ENCODE measurements at regions not wholly inside any gene's neighbourhood (a gene's known extent, or its start where the extent isn't known, plus 50 kb on each side); places are given as distances from the start of the nearest gene placed in this dataset.
A peak's percentile ranks its signal among the peaks of the same experiment; 100 is the strongest.
"Not testable (repeated sequence)": the region's sequence is repeated elsewhere in the genome, so short reads cannot be mapped to it uniquely, and the experiment has no call there.

DNA sequence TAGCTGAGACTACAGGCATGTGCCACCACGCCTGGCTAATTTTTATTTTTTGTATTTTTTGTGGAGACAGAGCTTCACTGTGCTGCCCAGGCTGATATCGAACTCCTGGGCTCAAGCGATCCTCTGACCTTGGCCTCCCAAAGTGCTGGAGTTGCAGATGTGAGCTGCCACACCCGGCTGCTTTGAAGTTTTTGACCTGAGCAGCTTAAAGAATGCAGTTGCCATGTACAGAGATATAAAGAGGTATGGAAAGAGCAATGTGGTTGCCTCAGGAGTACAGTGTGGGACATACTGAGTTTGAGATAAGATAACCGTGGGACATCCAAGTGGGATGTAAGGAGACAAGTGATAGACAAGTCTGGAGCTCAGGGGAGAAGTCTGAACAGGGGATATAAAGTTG lies 82.7 kb upstream of the LSM14A start:
- TF ChIP-seq, protein P1, sequence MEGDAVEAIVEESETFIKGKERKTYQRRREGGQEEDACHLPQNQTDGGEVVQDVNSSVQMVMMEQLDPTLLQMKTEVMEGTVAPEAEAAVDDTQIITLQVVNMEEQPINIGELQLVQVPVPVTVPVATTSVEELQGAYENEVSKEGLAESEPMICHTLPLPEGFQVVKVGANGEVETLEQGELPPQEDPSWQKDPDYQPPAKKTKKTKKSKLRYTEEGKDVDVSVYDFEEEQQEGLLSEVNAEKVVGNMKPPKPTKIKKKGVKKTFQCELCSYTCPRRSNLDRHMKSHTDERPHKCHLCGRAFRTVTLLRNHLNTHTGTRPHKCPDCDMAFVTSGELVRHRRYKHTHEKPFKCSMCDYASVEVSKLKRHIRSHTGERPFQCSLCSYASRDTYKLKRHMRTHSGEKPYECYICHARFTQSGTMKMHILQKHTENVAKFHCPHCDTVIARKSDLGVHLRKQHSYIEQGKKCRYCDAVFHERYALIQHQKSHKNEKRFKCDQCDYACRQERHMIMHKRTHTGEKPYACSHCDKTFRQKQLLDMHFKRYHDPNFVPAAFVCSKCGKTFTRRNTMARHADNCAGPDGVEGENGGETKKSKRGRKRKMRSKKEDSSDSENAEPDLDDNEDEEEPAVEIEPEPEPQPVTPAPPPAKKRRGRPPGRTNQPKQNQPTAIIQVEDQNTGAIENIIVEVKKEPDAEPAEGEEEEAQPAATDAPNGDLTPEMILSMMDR (IDR thresholded peaks at IDR 0.05; ENCODE audit: extremely low read depth, missing control alignments), result no peak
- DNase-seq (ENCODE audit: low spot score), result no peak

DNA sequence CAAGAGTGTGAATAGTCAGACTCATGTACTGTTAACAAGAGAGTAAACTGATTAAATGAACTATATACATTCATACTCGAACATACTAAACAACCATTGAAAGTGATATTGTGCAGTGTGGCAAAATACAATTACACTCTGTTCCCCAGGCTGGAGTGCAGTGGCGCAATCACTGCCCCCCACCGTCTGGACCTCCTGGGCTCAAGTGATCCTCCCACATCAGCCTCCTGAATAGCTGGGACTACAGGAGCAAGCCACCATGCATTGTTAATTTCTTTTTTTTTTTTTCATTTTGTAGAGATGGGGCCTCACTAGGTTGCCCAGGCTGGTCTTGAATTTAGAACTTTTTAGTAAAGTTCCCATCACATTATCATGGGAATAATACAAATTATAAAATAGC lies 77.3 kb upstream of the LSM14A start:
- TF ChIP-seq, protein P1 (IDR thresholded peaks at IDR 0.05; ENCODE audit: extremely low read depth, missing control alignments), result no peak
- DNase-seq (ENCODE audit: low spot score), result no peak

- not testable (repeated sequence) for DNase-seq (ENCODE audit: low spot score)
These were observed 76.9 kb upstream of the LSM14A start for GRCh38 chr19:34095411-34095810.

DNA sequence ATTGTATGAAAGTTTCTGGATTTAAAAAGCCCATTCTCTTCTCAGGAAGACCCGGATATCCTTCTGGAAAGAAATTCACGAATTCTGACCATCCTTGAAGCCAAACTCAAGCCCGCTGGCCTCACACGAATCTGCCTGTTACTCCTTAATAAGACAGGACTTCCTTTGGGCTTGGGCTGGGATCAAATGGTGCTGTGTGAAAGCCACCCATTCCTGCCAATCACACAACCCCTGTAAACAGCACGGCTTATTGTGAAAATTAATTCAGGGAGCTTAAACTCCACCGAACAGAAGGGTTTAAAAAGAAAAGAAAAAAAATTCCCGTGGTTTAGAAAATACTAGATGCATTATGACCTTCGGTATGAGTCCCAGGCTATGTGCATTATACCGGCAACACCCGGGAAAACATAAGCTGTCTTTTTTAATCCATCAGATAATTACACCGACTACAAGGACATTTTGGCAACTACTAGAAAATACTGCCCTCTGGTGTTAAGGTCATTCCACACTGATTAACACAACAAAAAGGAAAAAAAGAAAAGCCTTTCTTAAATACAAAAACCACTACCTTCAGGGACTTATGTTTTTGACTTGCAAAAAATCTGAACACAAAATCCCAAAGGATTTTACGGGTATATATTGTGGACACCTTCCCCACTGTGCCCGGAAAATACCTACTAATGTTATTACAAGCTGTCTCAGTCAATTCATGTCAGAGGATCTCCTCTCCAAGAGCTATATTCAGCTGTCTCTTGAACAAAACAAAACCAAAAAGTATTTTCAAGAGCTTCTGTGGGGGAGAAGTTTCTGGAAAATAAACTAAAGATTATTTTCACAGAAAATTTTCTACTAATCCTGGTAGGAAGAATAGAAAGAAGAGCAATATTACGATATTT lies 76.0 kb upstream of the LSM14A start:
- TF ChIP-seq, protein P1 (IDR thresholded peaks at IDR 0.05; ENCODE audit: extremely low read depth, missing control alignments), result peak; percentile 40
- peak; percentile 30 for DNase-seq (ENCODE audit: low spot score)

DNA sequence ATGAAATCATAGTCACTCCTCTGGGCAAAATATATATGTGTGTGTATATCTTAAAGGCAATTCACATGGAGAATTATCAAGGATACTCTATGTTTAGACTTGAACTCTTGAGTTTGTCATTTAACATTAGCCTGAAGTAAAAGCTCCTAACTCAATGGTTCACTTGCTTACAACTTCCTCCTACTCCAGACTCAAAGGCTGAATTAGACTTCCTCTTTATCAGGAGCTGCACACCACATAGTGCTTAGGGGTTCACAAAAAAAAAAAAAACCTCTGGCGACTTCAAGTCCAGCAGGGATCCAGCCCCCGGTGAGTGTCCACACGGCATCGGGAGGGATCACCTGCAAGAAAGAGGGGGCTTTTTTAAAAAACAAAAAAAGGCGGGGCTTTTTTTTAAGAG lies 68.2 kb upstream of the LSM14A start:
- no peak for DNase-seq (ENCODE audit: low spot score)
- TF ChIP-seq, protein P1 (IDR thresholded peaks at IDR 0.05; ENCODE audit: extremely low read depth, missing control alignments), result no peak

DNA sequence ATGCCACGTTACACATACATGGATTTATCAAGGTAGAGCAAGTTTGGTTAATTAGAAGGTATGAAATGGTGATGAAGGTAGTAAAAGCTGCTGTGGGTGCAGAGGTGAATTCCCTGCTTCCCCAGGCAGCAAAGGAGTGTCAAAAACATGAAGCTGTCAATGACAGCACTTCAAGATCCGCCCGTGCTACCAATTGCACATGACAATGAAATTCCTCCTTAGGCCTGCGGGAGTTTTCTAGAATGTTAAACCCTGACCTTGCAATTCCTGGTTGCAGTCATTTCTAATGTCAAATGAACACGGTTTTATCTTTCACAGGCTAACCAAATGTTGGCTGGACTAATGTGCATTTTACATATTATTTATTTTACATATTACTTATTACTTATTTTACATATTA lies 67.7 kb upstream of the LSM14A start:
- no peak for DNase-seq (ENCODE audit: low spot score)
- TF ChIP-seq, protein P1 (IDR thresholded peaks at IDR 0.05; ENCODE audit: extremely low read depth, missing control alignments), result no peak

GRCh38 chr19:34109596-34109995 lies 62.7 kb upstream of the LSM14A start:
- DNase-seq (ENCODE audit: low spot score), result no peak
- TF ChIP-seq, protein P1 (IDR thresholded peaks at IDR 0.05; ENCODE audit: extremely low read depth, missing control alignments), result no peak
